ENCODE measurements at regions not wholly inside any gene's neighbourhood (a gene's known extent, or its start where the extent isn't known, plus 50 kb on each side); places are given as distances from the start of the nearest gene placed in this dataset.
"Not testable (repeated sequence)": the region's sequence is repeated elsewhere in the genome, so short reads cannot be mapped to it uniquely, and the experiment has no call there.

GRCh38 chr13:56561327-56561726, 579.4 kb upstream of the PRR20A start:
- DNase-seq, result no peak

- no peak for DNase-seq
These were observed 577.1 kb upstream of the PRR20A start for GRCh38 chr13:56563663-56564062.

- DNase-seq, result peak; percentile 24
These were observed 553.7 kb upstream of the PRR20A start for GRCh38 chr13:56586976-56587375.

- DNase-seq, result no peak
These were observed 525.1 kb upstream of the PRR20A start for GRCh38 chr13:56615572-56615971.

DNA sequence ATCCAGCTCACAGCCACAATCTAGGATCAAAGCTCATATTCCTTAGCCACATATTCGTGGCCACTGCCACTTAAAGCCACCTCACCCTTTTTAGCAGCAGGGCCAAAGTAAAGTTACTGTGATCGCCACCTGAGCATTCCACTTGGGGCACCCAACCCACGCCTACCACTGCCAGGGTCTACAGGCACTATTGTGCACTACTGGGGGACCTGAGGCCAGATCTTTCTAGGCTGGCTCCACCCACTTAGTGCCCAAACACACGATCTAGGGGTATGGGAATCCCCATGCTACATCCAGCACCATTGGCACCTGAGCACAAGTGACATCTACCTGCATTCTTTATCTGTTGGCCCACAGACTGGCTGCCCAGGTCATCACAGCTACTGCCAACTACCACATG, 517.9 kb upstream of the PRR20A start:
- DNase-seq, result no peak

- DNase-seq, result not testable (repeated sequence)
These were observed 511.8 kb upstream of the PRR20A start for GRCh38 chr13:56628886-56629285.

DNA sequence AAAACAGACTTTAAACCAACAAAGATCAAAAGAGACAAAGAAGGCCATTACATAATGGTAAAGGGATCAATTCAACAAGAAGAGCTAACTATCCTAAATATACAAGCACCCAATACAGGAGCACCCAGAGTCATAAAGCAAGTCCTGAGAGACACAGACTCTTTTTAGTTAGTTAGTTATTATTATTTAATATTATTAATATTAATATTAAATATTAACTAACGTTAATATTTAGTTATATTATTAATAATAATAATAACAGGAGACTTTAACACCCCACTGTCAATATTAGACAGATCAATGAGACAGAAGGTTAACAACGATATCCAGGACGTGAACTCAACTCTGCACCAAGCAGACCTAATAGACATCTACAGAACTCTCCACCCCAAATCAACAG, 509.7 kb upstream of the PRR20A start:
- not testable (repeated sequence) for DNase-seq

DNA sequence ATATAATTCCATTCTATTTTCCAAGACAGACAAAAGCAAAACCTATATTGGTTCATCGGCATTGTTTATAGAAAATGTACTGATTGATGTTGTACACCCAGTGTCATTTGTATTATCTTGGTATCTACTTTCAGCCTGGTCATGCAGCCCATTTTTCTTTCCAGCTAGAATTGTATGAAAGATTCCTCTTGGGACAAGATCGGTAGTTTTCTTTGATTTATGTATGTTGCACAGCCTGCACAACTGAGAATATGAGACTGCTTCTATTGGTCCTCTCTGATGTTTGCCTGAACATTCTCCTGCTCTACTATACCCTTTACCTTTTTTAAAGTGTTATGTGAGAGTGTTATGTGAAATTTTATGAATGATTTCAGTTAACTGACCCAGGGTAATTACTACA, 487.7 kb upstream of the PRR20A start:
- DNase-seq, result no peak

- no peak for DNase-seq
These were observed 481.7 kb upstream of the PRR20A start for GRCh38 chr13:56659041-56659471.

GRCh38 chr13:56670563-56670962, 470.2 kb upstream of the PRR20A start:
- no peak for DNase-seq

- no peak for DNase-seq
These were observed 459.3 kb upstream of the PRR20A start for GRCh38 chr13:56681404-56681803.

- peak; percentile 9 for DNase-seq
These were observed 453.6 kb upstream of the PRR20A start for GRCh38 chr13:56687131-56687530.

- DNase-seq, result no peak
These were observed 443.7 kb upstream of the PRR20A start for GRCh38 chr13:56697011-56697410.

DNA sequence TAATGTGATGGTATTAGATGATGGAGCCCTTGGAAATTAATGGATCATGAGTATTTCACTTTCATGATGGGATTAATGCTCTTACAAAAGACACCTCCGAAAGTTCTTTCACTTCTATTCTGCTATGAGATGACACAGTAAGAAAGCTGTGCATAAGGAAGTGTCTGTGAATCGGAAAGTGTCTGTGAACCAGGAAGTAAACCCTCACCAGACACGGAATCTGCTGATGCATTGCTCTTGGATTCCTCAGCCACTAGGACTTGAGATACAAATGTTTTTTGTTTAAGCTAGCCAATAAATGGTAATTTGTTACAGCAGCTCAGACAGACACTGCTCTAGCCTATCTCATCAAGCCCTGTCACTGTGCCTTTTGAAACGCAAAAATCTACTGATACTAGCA, 440.4 kb upstream of the PRR20A start:
- no peak for DNase-seq

GRCh38 chr13:56706485-56706884, 434.2 kb upstream of the PRR20A start:
- no peak for DNase-seq

GRCh38 chr13:56713656-56714055, 427.1 kb upstream of the PRR20A start:
- no peak for DNase-seq

DNA sequence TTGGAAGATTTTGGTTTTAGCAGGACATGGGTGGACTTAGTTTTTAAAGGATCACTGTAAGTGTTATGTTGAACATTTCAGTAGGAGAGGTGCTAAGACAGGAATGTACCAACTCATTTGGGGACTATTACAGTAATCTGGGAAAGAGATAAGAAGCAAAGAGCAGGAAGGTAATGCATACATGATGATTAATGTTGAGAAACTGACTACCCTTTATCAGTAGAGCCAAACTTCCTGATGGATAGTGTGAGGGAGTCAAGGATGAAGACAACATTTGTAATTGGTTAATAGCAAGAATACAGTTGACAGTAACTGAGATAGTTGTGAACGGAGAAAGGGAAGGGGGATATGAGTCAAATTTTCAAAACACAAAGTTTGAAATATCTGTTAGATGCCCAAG, 421.9 kb upstream of the PRR20A start:
- DNase-seq, result no peak

GRCh38 chr13:56720841-56721240, 419.9 kb upstream of the PRR20A start:
- DNase-seq, result no peak

DNA sequence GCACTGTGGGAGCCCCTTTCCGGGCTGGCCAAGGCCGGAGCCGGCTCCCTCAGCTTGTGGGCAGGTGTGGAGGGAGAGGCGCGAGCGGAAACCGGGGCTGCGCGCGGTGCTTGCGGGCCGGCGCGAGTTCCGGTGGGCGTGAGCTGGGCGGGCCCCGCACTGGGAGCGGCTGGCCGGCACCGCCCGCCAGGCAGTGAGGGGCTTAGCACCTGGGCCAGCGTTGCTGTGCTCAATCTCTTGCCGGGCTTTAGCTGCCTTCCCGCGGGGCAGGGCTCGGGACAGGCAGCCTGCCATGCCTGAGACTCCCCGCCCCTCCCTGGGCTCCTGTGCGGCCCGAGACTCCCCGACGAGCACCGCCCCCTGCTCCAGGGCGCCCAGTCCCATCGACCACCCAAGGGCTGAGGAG, 405.2 kb upstream of the PRR20A start:
- DNase-seq, result no peak

- DNase-seq, result no peak
These were observed 403.8 kb upstream of the PRR20A start for GRCh38 chr13:56736966-56737365.

GRCh38 chr13:56752636-56753035, 388.1 kb upstream of the PRR20A start:
- DNase-seq, result no peak

- no peak for DNase-seq
These were observed 385.4 kb upstream of the PRR20A start for GRCh38 chr13:56755181-56755935.

DNA sequence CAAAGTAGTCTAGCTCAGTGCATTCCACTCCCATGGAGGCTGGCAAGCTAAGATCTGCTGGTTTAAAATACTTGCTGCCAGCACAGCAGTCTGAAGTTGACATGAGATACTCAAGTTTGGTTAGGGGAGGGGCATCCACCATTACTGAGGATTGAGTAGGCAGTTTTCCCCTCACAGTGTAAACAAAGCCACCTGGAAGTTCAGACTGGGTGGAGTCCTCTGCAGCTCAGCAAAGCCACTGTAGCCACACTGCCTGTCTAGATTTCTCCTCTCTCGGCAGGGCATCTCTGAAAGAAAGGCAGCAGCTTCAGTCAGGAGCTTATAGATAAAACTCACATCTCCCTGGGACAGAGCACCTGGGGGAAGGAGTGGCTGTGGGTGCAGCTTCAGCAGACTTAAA, 377.4 kb upstream of the PRR20A start:
- peak; percentile 14 for DNase-seq

GRCh38 chr13:56773148-56773547, 367.6 kb upstream of the PRR20A start:
- peak; percentile 13 for DNase-seq

GRCh38 chr13:56789527-56789926, 351.2 kb upstream of the PRR20A start:
- DNase-seq, result no peak
